ENCODE measurements at regions not wholly inside any gene's neighbourhood (a gene's known extent, or its start where the extent isn't known, plus 50 kb on each side); places are given as distances from the start of the nearest gene placed in this dataset.

DNA sequence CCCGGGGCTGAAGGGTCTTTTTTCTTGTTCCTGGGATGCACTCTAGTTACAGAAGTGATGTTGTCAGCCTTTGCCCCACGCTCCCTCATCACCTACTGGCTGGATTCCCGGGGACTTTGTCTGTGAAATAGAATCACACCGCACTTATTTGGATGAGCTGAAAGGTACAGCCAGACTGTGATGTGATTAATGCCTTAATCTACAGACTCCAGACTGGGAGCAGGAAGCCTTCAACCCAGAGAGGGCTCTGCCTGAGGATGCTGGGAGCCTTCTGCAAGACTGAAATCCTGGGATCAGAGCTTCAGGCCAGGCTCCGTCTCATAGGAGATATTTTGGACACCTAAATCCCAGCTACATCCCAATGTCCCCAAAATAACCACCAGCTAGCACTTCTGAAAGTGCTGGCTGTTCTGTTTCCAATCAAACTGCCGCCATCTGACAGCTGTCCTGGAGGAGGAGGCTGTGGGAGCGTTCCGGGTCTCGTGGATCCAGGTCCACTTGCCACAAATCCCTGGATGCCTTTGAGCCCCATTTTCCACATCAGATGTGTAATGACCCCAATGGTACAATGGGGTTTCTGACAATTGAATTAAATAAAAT lies 688.5 kb downstream of the TBC1D22A start:
- TF ChIP-seq POLR2A (IDR thresholded peaks at IDR 0.05) (no peak), CTCF (IDR thresholded peaks at IDR 0.05) (no peak), EP300 (IDR thresholded peaks at IDR 0.05) (no peak)
